GM12878 (cell line): ENCODE measurements at regions not wholly inside any gene's neighbourhood (a gene's known extent, or its start where the extent isn't known, plus 50 kb on each side); places are given as distances from the start of the nearest gene placed in this dataset.
"Not testable (repeated sequence)": the region's sequence is repeated elsewhere in the genome, so short reads cannot be mapped to it uniquely, and the experiment has no call there.

Source experiments
- ATF2 ChIP-seq: IDR thresholded peaks from 2 replicates; pipeline ENCODE4 v1.6.1; 2012; ENCODE audit warnings: low read length, inconsistent platforms
- CBFB ChIP-seq: IDR thresholded peaks from 2 replicates; pipeline ENCODE4 v1.6.1; 2016; ENCODE audit warnings: antibody characterized with exemption, low read depth
- CREB1 ChIP-seq: IDR thresholded peaks from 2 replicates; pipeline ENCODE4 v1.6.1; 2012; ENCODE audit warnings: low read depth, mild to moderate bottlenecking, inconsistent platforms
- CTCF ChIP-seq, 3 experiments: IDR thresholded peaks in 2 of 3; conservative IDR thresholded peaks in 1 of 3; 2 replicates each; pipeline ENCODE4 v1.5.1; 2011; ENCODE audit warnings: low read depth in 3 of 3, low read length in 3 of 3, mild to moderate bottlenecking in 3 of 3, control low read depth in 2 of 3, moderate library complexity in 2 of 3, inconsistent platforms in 1 of 3, mixed read lengths in 1 of 3; ENCODE audit not compliant: control insufficient read depth in 2 of 3, insufficient read depth in 1 of 3; ENCODE audit errors: extremely low read depth in 1 of 3
- EZH2 ChIP-seq: IDR thresholded peaks from 2 replicates; pipeline ENCODE4 v1.6.1; 2012; ENCODE audit warnings: low read depth, mild to moderate bottlenecking, control low read depth, inconsistent platforms, low read length, borderline replicate concordance; ENCODE audit not compliant: control insufficient read depth
- HDAC2 ChIP-seq: fragments of 200-600 bp; sonication (generic); IDR thresholded peaks from 2 replicates; pipeline ENCODE4 v1.6.1; 2017

- not testable (repeated sequence) for TF ChIP-seq CTCF (IDR thresholded peaks at IDR 0.05 in 2 of 3, conservative IDR thresholded peaks at IDR 0.05 in 1 of 3; ENCODE audit: control insufficient read depth in 2 of 3, extremely low read depth in 1 of 3, insufficient read depth in 1 of 3, low read depth in 3 of 3, low read length in 3 of 3); CBFB; EZH2; CREB1; ATF2; HDAC2
Observed at GRCh38 chr1:206375552-206375951, 94.7 kb upstream of the IKBKE start.
